BE2C (cell line): ENCODE measurements at regions not wholly inside any gene's neighbourhood (a gene's known extent, or its start where the extent isn't known, plus 50 kb on each side); places are given as distances from the start of the nearest gene placed in this dataset.

ENCODE experiments used
- DNase-seq: peaks from one replicate; pipeline ENCODE4 v3.0.0-alpha.2; 2020
- H3K27me3 ChIP-seq: fragments of 250-450 bp; sonication (Bioruptor Pico); 2 replicates; pipeline ENCODE4 v1.5.1; 2020; ENCODE audit warnings: mild to moderate bottlenecking
- H3K36me3 ChIP-seq: fragments of 250-450 bp; sonication (Bioruptor Pico); 2 replicates; pipeline ENCODE4 v1.5.1; 2020; ENCODE audit warnings: mild to moderate bottlenecking
- H3K4me1 ChIP-seq: fragments of 250-450 bp; sonication (Bioruptor Pico); 2 replicates; pipeline ENCODE4 v1.5.1; 2020
- H3K4me3 ChIP-seq: 2 replicates; pipeline ENCODE4 v1.5.1; 2011; ENCODE audit warnings: low read depth, low read length
- H3K9me3 ChIP-seq: fragments of 250-450 bp; sonication (Bioruptor Pico); 2 replicates; pipeline ENCODE4 v1.5.1; 2020
- CTCF ChIP-seq: IDR thresholded peaks from 2 replicates; pipeline ENCODE4 v1.5.1; 2012; ENCODE audit warnings: mild to moderate bottlenecking, low read depth, low read length

GRCh38 chrX:45722471-45722870 is 521.8 kb upstream of the DIPK2B start:
- no peaks in the 10 kb centered on the region for H3K4me1 ChIP-seq
- no peak for TF ChIP-seq CTCF
- no peaks in the 10 kb centered on the region for H3K9me3 ChIP-seq
- no peak for DNase-seq
- H3K27me3 ChIP-seq: no peaks in the 10 kb centered on the region
- H3K4me3 ChIP-seq: no peak overlapping the region
- H3K36me3 ChIP-seq: no peaks in the 10 kb centered on the region

- no peak for TF ChIP-seq CTCF
- H3K27me3 ChIP-seq: no peaks in the 10 kb centered on the region
- DNase-seq: no peak
- no peaks in the 10 kb centered on the region for H3K36me3 ChIP-seq
- no peaks in the 10 kb centered on the region for H3K9me3 ChIP-seq
- no peaks in the 10 kb centered on the region for H3K4me1 ChIP-seq
- no peak overlapping the region for H3K4me3 ChIP-seq
Measured at GRCh38 chrX:45719751-45720501, 519.2 kb upstream of the DIPK2B start.

GRCh38 chrX:45718676-45719075 is 518.0 kb upstream of the DIPK2B start:
- H3K9me3 ChIP-seq: no peaks in the 10 kb centered on the region
- H3K36me3 ChIP-seq: no peaks in the 10 kb centered on the region
- H3K27me3 ChIP-seq: no peaks in the 10 kb centered on the region
- H3K4me3 ChIP-seq: no peak overlapping the region
- no peaks in the 10 kb centered on the region for H3K4me1 ChIP-seq
- no peak for TF ChIP-seq CTCF
- no peak for DNase-seq

GRCh38 chrX:45716750-45717149 is 516.1 kb upstream of the DIPK2B start:
- no peaks in the 10 kb centered on the region for H3K36me3 ChIP-seq
- no peaks in the 10 kb centered on the region for H3K9me3 ChIP-seq
- no peak for DNase-seq
- no peaks in the 10 kb centered on the region for H3K27me3 ChIP-seq
- H3K4me1 ChIP-seq: no peaks in the 10 kb centered on the region
- TF ChIP-seq CTCF: no peak
- H3K4me3 ChIP-seq: no peak overlapping the region

GRCh38 chrX:45715748-45716147 is 515.1 kb upstream of the DIPK2B start:
- no peaks in the 10 kb centered on the region for H3K4me1 ChIP-seq
- no peak for TF ChIP-seq CTCF
- H3K27me3 ChIP-seq: no peaks in the 10 kb centered on the region
- no peak overlapping the region for H3K4me3 ChIP-seq
- H3K36me3 ChIP-seq: no peaks in the 10 kb centered on the region
- no peak for DNase-seq
- no peaks in the 10 kb centered on the region for H3K9me3 ChIP-seq

- Histone ChIP-seq H3K27me3 (no peaks in the 10 kb centered on the region), H3K36me3 (no peaks in the 10 kb centered on the region), H3K9me3 (no peaks in the 10 kb centered on the region), H3K4me3 (no peak overlapping the region), H3K4me1 (no peaks in the 10 kb centered on the region)
- no peak for TF ChIP-seq CTCF
- DNase-seq: no peak
Measured at GRCh38 chrX:45714866-45715265, 514.2 kb upstream of the DIPK2B start.
